Body of pancreas (tissue), 4 donors: ENCODE measurements at regions not wholly inside any gene's neighbourhood (a gene's known extent, or its start where the extent isn't known, plus 50 kb on each side); places are given as distances from the start of the nearest gene placed in this dataset.

Experiments
- ATAC-seq: fragments of 150-250 bp; one replicate; pipeline ENCODE4 v1.9.1; 2016
- DNase-seq, 4 donors: peaks; one replicate each; pipeline ENCODE4 v3.0.0-alpha.2; 2019
- H3K27ac ChIP-seq, 4 donors: fragments of 200-600 bp; sonication (generic); 1 replicate in 3 of 4; 2 replicates in 1 of 4; pipeline versions ENCODE4 v1.5.1 to v1.6.1; 2016 to 2019; ENCODE audit warnings: mild to moderate bottlenecking in 1 of 4, mixed read lengths in 1 of 4, moderate library complexity in 1 of 4
- H3K27me3 ChIP-seq, 2 donors: fragments of 200-600 bp; sonication (generic); one replicate each; pipeline ENCODE4 v1.6.0; 2016; ENCODE audit warnings: mild to moderate bottlenecking in 1 of 2
- H3K36me3 ChIP-seq, 2 donors: fragments of 200-600 bp; sonication (generic); replicated peaks in 1 of 2; 2 replicates each; pipeline ENCODE4 v1.5.1; 2016; ENCODE audit warnings: low read depth in 2 of 2; ENCODE audit not compliant: insufficient read depth in 1 of 2
- H3K4me1 ChIP-seq: fragments of 200-600 bp; sonication (generic); one replicate; pipeline ENCODE4 v1.6.0; 2016
- H3K4me3 ChIP-seq, 2 donors: fragments of 200-600 bp; sonication (generic); 1 replicate in 1 of 2; 2 replicates in 1 of 2; pipeline ENCODE4 v1.5.1; 2016 to 2019
- H3K9me3 ChIP-seq, 3 donors: fragments of 200-600 bp; sonication (generic); 1 replicate in 2 of 3; 2 replicates in 1 of 3; pipeline ENCODE4 v1.5.1; 2016
- POLR2A ChIP-seq, 3 donors: fragments of 450-650 bp; IDR thresholded peaks; one replicate each; pipeline ENCODE4 v1.6.1; 2016; ENCODE audit warnings: antibody characterized with exemption in 3 of 3, mild to moderate bottlenecking in 2 of 3
- WGBS, 2 donors: methylation state at CpG; one replicate each; pipeline ENCODE4 v1.1.5; 2017; 5-methylcytosine and 5-hydroxymethylcytosine counted together
- intact Hi-C: fragments of 100-400 bp; cut with DNase I; formaldehyde crosslinking; loops from one replicate; pipeline ENCODE4 v1.15.1; 2023
- TF ChIP-seq, protein P1 (sequence below), 7 experiments: fragments of 450-650 bp in 4 of 7; fragments of 200-600 bp in 3 of 7; sonication (generic) in 3 of 7; IDR thresholded peaks; one replicate each; pipeline ENCODE4 v1.5.1; 2016 to 2019; ENCODE audit warnings: antibody characterized with exemption in 7 of 7

DNA sequence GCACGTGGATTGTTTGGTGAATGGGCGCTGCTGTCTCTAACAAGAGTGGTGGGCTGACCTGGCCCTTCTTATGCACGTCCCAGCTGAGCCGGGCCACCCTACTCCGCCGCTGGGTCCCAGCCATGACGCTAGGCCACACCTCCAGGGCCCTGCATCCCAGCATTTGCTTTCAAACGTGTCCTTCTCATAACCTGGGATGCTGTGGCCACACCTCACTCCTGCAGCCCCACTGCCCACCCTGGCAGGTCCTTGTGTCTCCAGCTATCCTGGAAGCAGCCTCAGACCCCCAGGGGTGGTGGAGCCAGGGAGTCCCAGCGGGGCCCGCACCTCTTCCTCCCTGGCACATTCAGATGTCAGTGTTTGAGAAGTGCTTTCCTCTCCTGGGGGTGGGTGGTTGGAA, 168.6 kb downstream of the IRF8 start:
- Histone ChIP-seq H3K4me3 (no peak overlapping the region), H3K9me3 (no peaks in the 10 kb centered on the region), H3K36me3 (no peaks in the 10 kb centered on the region), H3K27me3 (no peaks in the 10 kb centered on the region), H3K27ac (no peak overlapping the region), H3K4me1 (no peaks in the 10 kb centered on the region)
- no peak for ATAC-seq
- intact Hi-C loops: no loop called here
- no peak for TF ChIP-seq POLR2A (IDR thresholded peaks at IDR 0.05)
- TF ChIP-seq, protein P1, sequence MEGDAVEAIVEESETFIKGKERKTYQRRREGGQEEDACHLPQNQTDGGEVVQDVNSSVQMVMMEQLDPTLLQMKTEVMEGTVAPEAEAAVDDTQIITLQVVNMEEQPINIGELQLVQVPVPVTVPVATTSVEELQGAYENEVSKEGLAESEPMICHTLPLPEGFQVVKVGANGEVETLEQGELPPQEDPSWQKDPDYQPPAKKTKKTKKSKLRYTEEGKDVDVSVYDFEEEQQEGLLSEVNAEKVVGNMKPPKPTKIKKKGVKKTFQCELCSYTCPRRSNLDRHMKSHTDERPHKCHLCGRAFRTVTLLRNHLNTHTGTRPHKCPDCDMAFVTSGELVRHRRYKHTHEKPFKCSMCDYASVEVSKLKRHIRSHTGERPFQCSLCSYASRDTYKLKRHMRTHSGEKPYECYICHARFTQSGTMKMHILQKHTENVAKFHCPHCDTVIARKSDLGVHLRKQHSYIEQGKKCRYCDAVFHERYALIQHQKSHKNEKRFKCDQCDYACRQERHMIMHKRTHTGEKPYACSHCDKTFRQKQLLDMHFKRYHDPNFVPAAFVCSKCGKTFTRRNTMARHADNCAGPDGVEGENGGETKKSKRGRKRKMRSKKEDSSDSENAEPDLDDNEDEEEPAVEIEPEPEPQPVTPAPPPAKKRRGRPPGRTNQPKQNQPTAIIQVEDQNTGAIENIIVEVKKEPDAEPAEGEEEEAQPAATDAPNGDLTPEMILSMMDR (IDR thresholded peaks at IDR 0.05): no peak
- DNase-seq: no peak
- 79 to 81% methylated on average over 8 to 10 of the region's 10 CpGs for WGBS, 2 donors

DNA sequence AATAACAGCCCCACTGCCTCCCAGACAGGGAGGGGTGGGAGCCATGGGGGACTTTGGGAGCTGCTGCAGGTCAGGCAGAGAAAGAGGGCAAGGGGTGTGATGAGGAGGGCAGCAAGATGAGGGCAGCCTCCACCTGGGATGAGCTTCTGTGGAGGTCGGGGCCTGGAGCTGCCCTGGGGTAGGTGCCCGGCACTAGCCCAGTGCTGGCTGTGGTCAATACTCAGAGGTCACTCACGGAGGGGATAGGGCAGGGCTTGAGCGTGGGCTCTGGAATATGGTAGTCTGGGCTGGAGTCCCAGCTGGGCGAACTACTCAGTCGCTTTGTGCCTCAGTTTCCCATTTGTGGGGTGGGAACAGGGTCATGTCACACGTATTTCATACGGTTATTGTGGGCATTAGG, 169.0 kb downstream of the IRF8 start:
- DNase-seq (no peak), ATAC-seq (no peak)
- intact Hi-C loops: no loop called here
- no peak for TF ChIP-seq POLR2A (IDR thresholded peaks at IDR 0.05)
- TF ChIP-seq, protein P1 (IDR thresholded peaks at IDR 0.05): no peak
- no peaks in the 10 kb centered on the region for H3K4me1 ChIP-seq
- H3K9me3 ChIP-seq: no peaks in the 10 kb centered on the region
- H3K4me3 ChIP-seq: no peak overlapping the region
- H3K27me3 ChIP-seq: no peaks in the 10 kb centered on the region
- no peak overlapping the region for H3K27ac ChIP-seq
- no peaks in the 10 kb centered on the region for H3K36me3 ChIP-seq
- 71 to 80% methylated on average over 5 to 8 of the region's 8 CpGs for WGBS, 2 donors

DNA sequence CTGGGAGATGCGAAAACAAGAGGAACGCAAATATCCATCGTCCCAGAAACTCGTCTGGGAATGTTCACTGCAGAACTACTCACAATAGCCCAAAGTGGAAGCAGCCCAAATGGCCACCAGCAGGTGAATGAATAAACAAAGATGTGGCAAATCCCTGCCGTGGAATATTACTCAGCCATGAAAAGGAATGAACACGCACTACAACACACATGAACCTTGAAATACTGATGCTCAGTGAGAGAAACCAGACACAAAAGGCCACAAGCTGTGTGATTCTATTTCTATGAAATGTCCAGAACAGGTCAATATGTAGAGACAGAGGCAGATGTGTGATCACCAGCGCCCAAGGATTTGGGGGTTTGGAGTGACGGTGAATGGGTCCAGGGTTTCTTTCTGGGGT, 169.8 kb downstream of the IRF8 start:
- Histone ChIP-seq H3K4me1 (no peaks in the 10 kb centered on the region), H3K27ac (no peak overlapping the region), H3K36me3 (no peaks in the 10 kb centered on the region), H3K4me3 (no peak overlapping the region), H3K27me3 (no peaks in the 10 kb centered on the region), H3K9me3 (no peaks in the 10 kb centered on the region)
- TF ChIP-seq, protein P1 (IDR thresholded peaks at IDR 0.05): no peak
- no peak for TF ChIP-seq POLR2A (IDR thresholded peaks at IDR 0.05)
- ATAC-seq: no peak
- 93% methylated on average over 8 of the region's 8 CpGs for WGBS, 2 donors
- intact Hi-C loops: no loop called here
- DNase-seq: no peak

DNA sequence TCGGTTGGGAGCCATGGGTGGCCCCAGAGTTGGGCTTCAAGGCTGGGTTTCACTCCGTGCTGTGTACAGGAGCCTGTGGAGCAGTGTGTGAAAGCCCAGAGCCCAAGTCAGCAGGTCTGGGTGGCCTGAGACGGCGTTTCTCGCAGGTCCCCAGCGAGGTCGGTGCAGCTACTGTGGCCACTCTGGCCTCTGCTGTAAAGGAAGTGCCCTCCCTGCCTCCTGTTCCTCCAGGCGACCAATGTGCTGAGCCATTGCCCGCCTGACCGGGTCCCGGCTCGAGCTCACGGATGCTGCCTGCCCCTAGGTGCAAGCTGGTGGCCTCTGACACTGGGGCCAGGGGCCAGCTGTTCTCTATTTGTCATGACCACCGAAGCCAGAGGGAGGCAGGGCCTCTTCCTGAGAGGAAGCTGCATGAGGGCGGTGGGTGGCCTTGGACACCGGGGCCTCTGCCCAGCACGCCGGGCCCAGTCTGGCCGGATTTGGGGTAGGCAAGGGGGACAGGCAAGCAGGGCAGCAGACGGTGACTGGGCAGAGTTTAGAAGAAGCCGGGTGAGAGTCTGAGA, 170.9 kb downstream of the IRF8 start:
- no peaks in the 10 kb centered on the region for H3K4me1 ChIP-seq
- no peak overlapping the region for H3K4me3 ChIP-seq
- no peaks in the 10 kb centered on the region for H3K9me3 ChIP-seq
- no peaks in the 10 kb centered on the region for H3K36me3 ChIP-seq
- intact Hi-C loops: loop anchor here (5.0 kb wide), 1 partner anchor 447 kb away; no protein-coding TSS in a partner anchor
- ATAC-seq (no peak), DNase-seq (no peak)
- no peak overlapping the region for H3K27ac ChIP-seq
- no peaks in the 10 kb centered on the region for H3K27me3 ChIP-seq
- 61 to 72% methylated on average over 2 to 20 of the region's 21 CpGs for WGBS, 2 donors
- TF ChIP-seq POLR2A (IDR thresholded peaks at IDR 0.05): no peak
- TF ChIP-seq, protein P1 (IDR thresholded peaks at IDR 0.05): no peak

DNA sequence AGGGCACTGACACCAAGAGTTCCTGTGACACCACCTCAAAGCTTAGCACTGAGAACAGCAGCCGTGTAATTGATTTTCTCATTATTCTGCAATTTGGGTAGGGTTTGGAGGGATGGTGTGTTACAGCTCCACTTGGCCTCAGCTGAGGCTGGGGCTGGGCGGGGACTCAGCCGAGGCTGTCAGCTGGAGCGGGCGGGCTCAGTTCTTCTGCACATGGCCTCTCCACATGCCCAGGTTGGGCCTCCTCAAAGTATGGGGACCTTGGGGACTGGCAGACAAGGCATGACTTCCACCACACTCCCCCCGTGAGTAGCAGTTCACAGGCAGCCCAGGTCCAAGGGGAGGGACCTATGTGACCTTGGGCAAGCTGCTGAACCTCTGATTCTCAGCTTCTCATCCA, 171.5 kb downstream of the IRF8 start:
- intact Hi-C loops: loop anchor here (5.0 kb wide), 1 partner anchor 447 kb away; no protein-coding TSS in a partner anchor
- no peak overlapping the region for H3K27ac ChIP-seq
- DNase-seq: no peak
- WGBS, 2 donors: 47 to 53% methylated on average over 6 of the region's 6 CpGs
- H3K4me1 ChIP-seq: no peaks in the 10 kb centered on the region
- H3K27me3 ChIP-seq: no peaks in the 10 kb centered on the region
- no peak for ATAC-seq
- no peaks in the 10 kb centered on the region for H3K36me3 ChIP-seq
- no peak overlapping the region for H3K4me3 ChIP-seq
- H3K9me3 ChIP-seq: no peaks in the 10 kb centered on the region
- TF ChIP-seq, protein P1 (IDR thresholded peaks at IDR 0.05): no peak
- no peak for TF ChIP-seq POLR2A (IDR thresholded peaks at IDR 0.05)
